Glomerular visceral epithelial cell (primary cell): ENCODE measurements at regions not wholly inside any gene's neighbourhood (a gene's known extent, or its start where the extent isn't known, plus 50 kb on each side); places are given as distances from the start of the nearest gene placed in this dataset.

Experiments
- DNase-seq: peaks from one replicate; pipeline ENCODE4 v3.0.0-alpha.2; 2016; ENCODE audit errors: extremely low spot score

GRCh38 chr5:26232706-26233105 is 805.7 kb downstream of the CDH9 start:
- DNase-seq: no peak

- DNase-seq: no peak
Observed at GRCh38 chr5:26231316-26231715, 807.1 kb downstream of the CDH9 start.

- DNase-seq: no peak
Observed at GRCh38 chr5:26229848-26230247, 808.5 kb downstream of the CDH9 start.

- DNase-seq: no peak
Observed at GRCh38 chr5:26227245-26227644, 811.1 kb downstream of the CDH9 start.

GRCh38 chr5:26205121-26205520 is 833.3 kb downstream of the CDH9 start:
- DNase-seq: no peak

GRCh38 chr5:26193626-26194025 is 844.8 kb downstream of the CDH9 start:
- DNase-seq: no peak

- DNase-seq: peak; percentile 40
Observed at GRCh38 chr5:26192486-26192885, 845.9 kb downstream of the CDH9 start.

- no peak for DNase-seq
Observed at GRCh38 chr5:26181582-26181981, 856.8 kb downstream of the CDH9 start.

GRCh38 chr5:26148569-26149107 is 889.7 kb downstream of the CDH9 start:
- DNase-seq: no peak

- no peak for DNase-seq
Observed at GRCh38 chr5:26143259-26143658, 895.1 kb downstream of the CDH9 start.

- no peak for DNase-seq
Observed at GRCh38 chr5:26121338-26121737, 917.0 kb downstream of the CDH9 start.

- DNase-seq: no peak
Observed at GRCh38 chr5:26104175-26104574, 934.2 kb downstream of the CDH9 start.

GRCh38 chr5:26060212-26060611 is 978.2 kb downstream of the CDH9 start:
- DNase-seq: no peak

GRCh38 chr5:26054594-26054993 is 983.8 kb downstream of the CDH9 start:
- no peak for DNase-seq

GRCh38 chr5:26034813-26035212 is 1003.6 kb downstream of the CDH9 start:
- peak; percentile 36 for DNase-seq

- no peak for DNase-seq
Observed at GRCh38 chr5:26031481-26031880, 1006.9 kb downstream of the CDH9 start.

GRCh38 chr5:26026044-26026443 is 1012.3 kb downstream of the CDH9 start:
- no peak for DNase-seq

GRCh38 chr5:26024774-26025173 is 1013.6 kb downstream of the CDH9 start:
- DNase-seq: no peak

- DNase-seq: no peak
Observed at GRCh38 chr5:26023361-26023760, 1015.0 kb downstream of the CDH9 start.

GRCh38 chr5:26014206-26014605 is 1024.2 kb downstream of the CDH9 start:
- no peak for DNase-seq

GRCh38 chr5:26012078-26012477 is 1026.3 kb downstream of the CDH9 start:
- no peak for DNase-seq

GRCh38 chr5:26009742-26010141 is 1028.6 kb downstream of the CDH9 start:
- DNase-seq: peak; percentile 7

GRCh38 chr5:26003966-26004365 is 1034.4 kb downstream of the CDH9 start:
- peak; percentile 7 for DNase-seq

- no peak for DNase-seq
Observed at GRCh38 chr5:25995209-25995608, 1043.2 kb downstream of the CDH9 start.

GRCh38 chr5:25993701-25994100 is 1044.7 kb downstream of the CDH9 start:
- DNase-seq: no peak
